Activated CD8-positive, alpha-beta T cell treated with anti-CD3 and anti-CD28 coated beads for 36 hours (primary cell): ENCODE measurements at regions not wholly inside any gene's neighbourhood (a gene's known extent, or its start where the extent isn't known, plus 50 kb on each side); places are given as distances from the start of the nearest gene placed in this dataset.

Experiments used
- ATAC-seq: fragments of 200-7000 bp; cut with Tn5 transposase; one replicate; pipeline ENCODE4 v1.10.0; 2021; ENCODE audit warnings: mild to moderate bottlenecking, moderate library complexity
- CTCF ChIA-PET: fragments of 350-600 bp; sonication (Branson Sonifier 250); formaldehyde crosslinking; loops from one replicate; lab custom pipeline; 2021; ENCODE audit warnings: antibody characterized with exemption; lab: Charles Lee
- POLR2A ChIA-PET: fragments of 350-600 bp; sonication (Branson Sonifier 250); formaldehyde crosslinking; loops from one replicate; lab custom pipeline; 2021; ENCODE audit warnings: antibody characterized with exemption; lab: Charles Lee
- DNase-seq: peaks from one replicate; pipeline ENCODE4 v3.0.0-alpha.2; 2020
- H3K27ac Mint-ChIP-seq: one replicate; pipeline ENCODE4 v1.8.0; 2021; ENCODE audit warnings: mild to moderate bottlenecking, mixed read lengths
- H3K27me3 Mint-ChIP-seq: one replicate; pipeline ENCODE4 v1.8.0; 2021; ENCODE audit warnings: mixed read lengths
- H3K36me3 Mint-ChIP-seq: one replicate; pipeline ENCODE4 v1.8.0; 2021; ENCODE audit warnings: low read depth, mixed read lengths
- H3K4me1 Mint-ChIP-seq: one replicate; pipeline ENCODE4 v1.8.0; 2021; ENCODE audit warnings: low read depth, mixed read lengths
- H3K4me3 Mint-ChIP-seq: one replicate; pipeline ENCODE4 v1.8.0; 2021; ENCODE audit warnings: mild to moderate bottlenecking, moderate library complexity, mixed read lengths
- H3K9me3 Mint-ChIP-seq: one replicate; pipeline ENCODE4 v1.8.0; 2021; ENCODE audit warnings: mixed read lengths
- intact Hi-C: fragments of 100-400 bp; cut with micrococcal nuclease; formaldehyde crosslinking; loops from one replicate; pipeline ENCODE4 v1.10.0; 2022
- TF ChIP-seq, protein P1 (sequence below): fragments of 200-600 bp; IDR thresholded peaks from one replicate; pipeline ENCODE4 v1.8.0; 2022; ENCODE audit warnings: antibody characterized with exemption, mild to moderate bottlenecking

DNA sequence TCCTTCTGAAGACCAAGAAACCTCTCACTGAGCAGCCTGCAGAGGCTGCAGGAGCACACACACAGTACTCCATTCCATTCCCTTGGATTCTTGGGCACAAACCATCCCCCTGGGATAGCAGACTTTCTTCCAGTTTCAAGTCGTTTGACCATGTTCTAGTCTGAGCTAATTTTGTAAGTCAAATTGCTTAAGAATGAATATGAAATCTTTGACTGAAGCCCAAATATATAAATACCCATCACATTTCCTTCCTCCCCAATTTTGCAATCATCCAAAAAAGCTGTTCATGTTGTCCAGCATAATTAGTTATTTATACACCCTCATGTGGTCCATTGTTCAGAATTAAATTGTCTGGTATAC lies 231.2 kb upstream of the TPRG1 start:
- TF ChIP-seq, protein P1, sequence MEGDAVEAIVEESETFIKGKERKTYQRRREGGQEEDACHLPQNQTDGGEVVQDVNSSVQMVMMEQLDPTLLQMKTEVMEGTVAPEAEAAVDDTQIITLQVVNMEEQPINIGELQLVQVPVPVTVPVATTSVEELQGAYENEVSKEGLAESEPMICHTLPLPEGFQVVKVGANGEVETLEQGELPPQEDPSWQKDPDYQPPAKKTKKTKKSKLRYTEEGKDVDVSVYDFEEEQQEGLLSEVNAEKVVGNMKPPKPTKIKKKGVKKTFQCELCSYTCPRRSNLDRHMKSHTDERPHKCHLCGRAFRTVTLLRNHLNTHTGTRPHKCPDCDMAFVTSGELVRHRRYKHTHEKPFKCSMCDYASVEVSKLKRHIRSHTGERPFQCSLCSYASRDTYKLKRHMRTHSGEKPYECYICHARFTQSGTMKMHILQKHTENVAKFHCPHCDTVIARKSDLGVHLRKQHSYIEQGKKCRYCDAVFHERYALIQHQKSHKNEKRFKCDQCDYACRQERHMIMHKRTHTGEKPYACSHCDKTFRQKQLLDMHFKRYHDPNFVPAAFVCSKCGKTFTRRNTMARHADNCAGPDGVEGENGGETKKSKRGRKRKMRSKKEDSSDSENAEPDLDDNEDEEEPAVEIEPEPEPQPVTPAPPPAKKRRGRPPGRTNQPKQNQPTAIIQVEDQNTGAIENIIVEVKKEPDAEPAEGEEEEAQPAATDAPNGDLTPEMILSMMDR = no peak
- no peak for DNase-seq
- ChIA-PET CTCF (interaction anchor here (1.5 kb wide), 1 partner anchor 1202 kb away, joined by 3 read pairs; no protein-coding TSS in a partner anchor), POLR2A (no interaction called here)
- no peak overlapping the region for H3K4me3 Mint-ChIP-seq
- no peak for ATAC-seq
- intact Hi-C loops = no loop called here
- peaks cover 7% of the 10 kb centered on the region for H3K27me3 Mint-ChIP-seq
- no peaks in the 10 kb centered on the region for H3K36me3 Mint-ChIP-seq
- no peaks in the 10 kb centered on the region for H3K4me1 Mint-ChIP-seq
- no peaks in the 10 kb centered on the region for H3K9me3 Mint-ChIP-seq
- no peak overlapping the region for H3K27ac Mint-ChIP-seq

DNA sequence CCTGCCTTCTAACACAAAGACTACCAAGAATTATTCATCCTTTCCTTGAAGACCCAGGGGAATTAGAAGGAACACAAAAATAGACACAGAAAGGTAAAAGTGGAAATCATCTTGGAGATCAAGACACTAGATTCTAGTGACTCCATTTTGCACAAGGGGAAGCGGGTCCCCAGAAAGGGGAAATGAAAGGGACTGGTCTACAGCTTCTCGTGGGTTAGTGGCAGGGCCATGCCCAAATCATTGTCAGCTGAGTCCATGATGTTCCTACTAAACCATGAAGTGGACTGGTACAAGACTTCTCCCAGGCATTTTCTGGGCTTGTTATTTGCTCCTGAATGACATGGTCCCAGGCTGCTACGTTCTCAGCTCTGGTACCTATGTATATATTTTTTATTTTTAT lies 230.7 kb upstream of the TPRG1 start:
- intact Hi-C loops = no loop called here
- Mint-ChIP-seq H3K4me1 (no peaks in the 10 kb centered on the region), H3K27me3 (peaks cover 7% of the 10 kb centered on the region), H3K36me3 (no peaks in the 10 kb centered on the region), H3K27ac (no peak overlapping the region), H3K4me3 (no peak overlapping the region), H3K9me3 (no peaks in the 10 kb centered on the region)
- DNase-seq (no peak), ATAC-seq (no peak)
- ChIA-PET POLR2A (no interaction called here), CTCF (interaction anchor here (1.5 to 5.3 kb wide), 2 partner anchors 15 to 1202 kb away, joined by 3 to 41 read pairs; no protein-coding TSS in a partner anchor)
- TF ChIP-seq, protein P1 = no peak

DNA sequence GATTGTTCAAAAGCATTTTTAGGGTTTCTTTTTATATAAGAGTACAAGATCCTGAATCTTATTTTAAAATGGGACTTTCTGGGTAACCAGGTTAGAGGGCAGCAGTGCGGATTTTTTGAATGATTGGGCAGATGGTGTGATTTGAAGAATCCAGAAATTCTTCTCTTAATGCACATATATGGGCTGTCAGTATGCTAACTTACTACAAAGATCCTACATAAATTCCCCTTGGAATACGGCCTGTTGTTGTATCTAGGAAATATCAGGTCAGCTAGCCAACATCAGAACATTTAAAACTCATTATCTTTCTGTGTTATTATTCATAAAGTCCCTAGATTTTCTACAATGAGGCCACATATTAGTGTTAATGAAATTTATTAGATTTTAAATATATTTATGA lies 229.6 kb upstream of the TPRG1 start:
- H3K27ac Mint-ChIP-seq = no peak overlapping the region
- H3K27me3 Mint-ChIP-seq = peaks cover 11% of the 10 kb centered on the region
- intact Hi-C loops = no loop called here
- DNase-seq (no peak), ATAC-seq (no peak)
- CTCF ChIA-PET = interaction anchor here (0.9 to 5.3 kb wide), 3 partner anchors 14 to 1203 kb away, joined by 3 to 41 read pairs (median 3); no protein-coding TSS in a partner anchor
- TF ChIP-seq, protein P1 = no peak
- no peaks in the 10 kb centered on the region for H3K9me3 Mint-ChIP-seq
- H3K36me3 Mint-ChIP-seq = no peaks in the 10 kb centered on the region
- POLR2A ChIA-PET = no interaction called here
- H3K4me1 Mint-ChIP-seq = no peaks in the 10 kb centered on the region
- no peak overlapping the region for H3K4me3 Mint-ChIP-seq

DNA sequence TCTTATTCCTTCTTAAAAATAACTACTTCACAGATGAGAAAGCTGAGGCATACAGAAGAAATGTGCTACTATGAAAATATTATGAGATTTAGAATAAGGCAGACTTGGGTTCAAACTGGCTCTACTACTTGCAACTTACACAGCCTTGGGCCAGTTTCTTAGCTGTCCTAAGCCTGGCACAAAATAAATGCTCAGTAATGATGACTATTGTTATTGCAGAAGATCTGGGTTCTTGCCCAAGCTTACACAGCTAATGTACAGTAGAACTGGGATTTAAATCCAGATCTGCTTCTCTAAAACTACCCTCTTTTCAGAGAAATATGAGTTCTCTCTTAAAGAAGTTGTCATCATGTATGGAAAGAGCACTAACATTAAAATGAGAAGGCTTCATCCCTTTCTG lies 228.2 kb upstream of the TPRG1 start:
- ChIA-PET POLR2A (no interaction called here), CTCF (interaction anchor here (1.1 to 5.3 kb wide), 2 partner anchors 12 to 29 kb away, joined by 3 to 41 read pairs; no protein-coding TSS in a partner anchor)
- no peak for DNase-seq

DNA sequence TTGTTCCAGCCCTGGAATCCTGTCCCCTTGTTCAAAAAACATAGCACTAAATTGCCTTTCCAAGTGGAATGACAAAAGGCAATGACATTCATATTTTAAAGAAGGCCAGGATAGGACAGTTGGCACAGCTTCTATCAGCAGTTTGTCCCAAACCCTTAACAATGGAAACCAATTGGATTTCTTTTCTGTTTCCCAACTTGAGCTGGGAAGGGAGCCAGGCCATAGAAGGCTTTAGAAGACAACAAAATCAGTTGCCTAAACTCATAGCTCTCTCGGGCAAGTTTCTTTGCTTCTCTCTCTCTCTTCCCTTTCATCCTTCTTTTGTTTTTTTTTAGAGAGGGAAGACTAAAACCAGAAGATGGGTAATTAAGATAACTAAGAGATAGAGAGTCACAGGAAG lies 227.7 kb upstream of the TPRG1 start:
- Mint-ChIP-seq H3K27me3 (peaks cover 14% of the 10 kb centered on the region), H3K27ac (no peak overlapping the region), H3K4me1 (peaks cover 5% of the 10 kb centered on the region), H3K4me3 (no peak overlapping the region), H3K36me3 (no peaks in the 10 kb centered on the region), H3K9me3 (no peaks in the 10 kb centered on the region)
- ChIA-PET POLR2A (interaction anchor here (1.7 kb wide), 1 partner anchor 11 kb away, joined by 6 read pairs; no protein-coding TSS in a partner anchor), CTCF (interaction anchor here (0.5 to 5.3 kb wide), 4 partner anchors 12 to 1208 kb away, joined by 3 to 41 read pairs (median 4); no protein-coding TSS in a partner anchor)
- intact Hi-C loops = no loop called here
- no peak for DNase-seq
- no peak for ATAC-seq
- TF ChIP-seq, protein P1 = no peak

More for the DNA sequence above, 228.2 kb upstream of the TPRG1 start:
- no peak for ATAC-seq
- Mint-ChIP-seq H3K9me3 (no peaks in the 10 kb centered on the region), H3K36me3 (no peaks in the 10 kb centered on the region), H3K27ac (no peak overlapping the region), H3K4me1 (peaks cover 2% of the 10 kb centered on the region), H3K27me3 (peaks cover 12% of the 10 kb centered on the region), H3K4me3 (no peak overlapping the region)
- intact Hi-C loops = no loop called here
- TF ChIP-seq, protein P1 = no peak
